NCI-H128 (cell line): ENCODE measurements at regions not wholly inside any gene's neighbourhood (a gene's known extent, or its start where the extent isn't known, plus 50 kb on each side); places are given as distances from the start of the nearest gene placed in this dataset.

Experiments
- DNase-seq: peaks from one replicate; lab custom pipeline; 2025; ENCODE audit not compliant: unreplicated experiment; lab: John Stamatoyannopoulos, UW

DNA sequence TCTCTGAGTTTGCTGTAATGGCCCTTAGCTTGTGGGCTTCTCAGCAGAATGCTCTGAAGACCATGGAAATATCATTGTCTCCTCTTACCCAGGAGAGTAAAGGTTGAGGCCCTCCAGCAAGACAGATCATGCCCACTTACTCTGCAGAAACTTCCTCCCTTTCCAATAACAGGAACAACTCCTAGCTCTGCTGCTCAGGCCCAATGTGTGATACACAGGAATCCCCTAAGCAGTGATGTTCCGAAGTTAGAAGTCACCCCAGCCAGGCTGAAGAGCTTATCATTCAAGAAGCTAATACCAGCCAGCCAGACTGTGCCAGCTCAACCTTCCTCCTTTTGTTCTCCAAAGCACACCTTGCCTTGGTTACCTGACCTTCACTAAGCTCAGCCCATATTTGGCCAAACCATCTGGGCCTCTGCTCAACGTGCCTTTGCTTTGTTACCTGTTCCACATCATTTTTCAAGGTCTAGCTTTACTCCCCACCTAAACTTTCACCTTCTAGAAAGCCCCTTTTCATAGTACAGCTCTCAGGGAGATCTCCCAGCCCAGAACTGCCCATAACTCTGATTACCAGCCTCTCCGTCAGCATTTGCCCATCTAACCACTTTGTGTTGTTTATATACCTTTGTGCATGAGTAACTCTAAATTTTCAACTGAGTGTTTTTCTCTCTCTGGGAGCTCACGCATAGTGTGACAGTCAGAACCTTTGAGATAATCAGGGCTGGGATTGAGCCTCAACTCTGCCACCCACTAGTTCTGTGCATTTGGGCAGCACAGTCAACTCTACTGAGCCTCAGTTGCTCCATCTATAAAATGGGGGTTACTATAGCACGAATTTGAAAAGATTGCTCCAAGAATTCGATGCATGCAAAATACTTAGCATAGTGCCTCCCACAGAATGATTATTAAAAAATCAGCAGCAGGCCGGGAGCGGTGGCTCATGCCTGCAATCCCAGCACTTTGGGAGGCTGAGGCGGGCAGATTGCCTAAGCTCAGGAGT, 107.6 kb upstream of the CPEB4 start:
- no peak for DNase-seq

DNA sequence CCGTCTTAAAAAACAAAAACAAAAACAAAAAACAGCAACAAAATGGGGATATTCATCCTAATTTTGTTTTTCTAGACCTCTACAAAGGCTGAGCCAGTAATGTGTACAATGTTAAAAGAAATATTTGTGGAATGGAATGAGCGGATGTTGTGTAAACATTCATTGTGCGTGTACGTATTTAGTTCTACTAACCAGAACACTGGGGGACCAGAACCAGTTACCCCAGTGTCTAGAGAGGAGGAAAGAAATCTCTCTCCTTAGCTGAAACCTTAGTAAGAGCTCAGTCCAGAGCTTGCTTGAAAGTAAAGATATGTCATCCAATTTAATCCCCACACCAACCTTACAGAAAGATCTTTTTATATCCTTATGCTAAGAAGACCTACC, 106.7 kb upstream of the CPEB4 start:
- no peak for DNase-seq

DNA sequence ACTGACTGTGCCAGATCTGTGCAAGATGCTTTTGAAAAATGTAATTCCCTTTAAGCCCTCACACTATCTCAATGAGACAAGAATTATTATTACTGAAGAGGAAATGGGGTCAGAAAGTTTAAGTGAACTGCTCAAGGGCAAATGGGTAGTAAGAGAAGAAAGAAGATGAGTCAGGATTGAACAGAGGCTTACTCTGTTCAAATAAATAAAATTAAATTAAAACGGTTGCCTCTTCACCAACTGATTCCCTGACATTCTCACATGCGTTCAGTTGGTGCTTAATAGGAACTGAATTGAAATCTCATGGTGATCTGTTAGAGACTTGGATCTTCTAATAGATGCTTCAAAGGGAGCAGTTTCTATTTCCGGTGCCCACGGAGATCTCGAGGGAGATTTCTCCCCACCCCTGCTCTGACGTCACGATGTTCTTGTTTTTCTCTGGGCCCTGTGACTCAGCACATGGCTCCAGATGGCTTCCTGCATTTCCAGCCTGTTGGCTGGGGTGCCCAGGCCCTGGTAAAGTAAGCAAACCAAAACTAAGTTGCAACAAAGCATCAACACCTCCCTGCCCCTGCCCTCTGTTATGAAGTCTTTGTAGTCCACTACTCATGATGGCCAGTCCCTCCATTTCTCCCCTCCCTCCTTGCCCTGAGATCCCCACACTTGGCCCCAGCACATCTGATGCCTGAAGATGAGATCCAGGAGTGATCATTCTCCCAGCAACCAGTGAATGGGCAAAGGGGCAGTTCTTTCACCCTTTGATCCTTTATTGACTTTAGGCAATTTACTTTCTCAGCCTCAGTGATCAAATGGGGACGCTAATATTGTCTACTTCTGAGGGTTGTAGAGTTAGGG, 106.1 kb upstream of the CPEB4 start:
- no peak for DNase-seq

DNA sequence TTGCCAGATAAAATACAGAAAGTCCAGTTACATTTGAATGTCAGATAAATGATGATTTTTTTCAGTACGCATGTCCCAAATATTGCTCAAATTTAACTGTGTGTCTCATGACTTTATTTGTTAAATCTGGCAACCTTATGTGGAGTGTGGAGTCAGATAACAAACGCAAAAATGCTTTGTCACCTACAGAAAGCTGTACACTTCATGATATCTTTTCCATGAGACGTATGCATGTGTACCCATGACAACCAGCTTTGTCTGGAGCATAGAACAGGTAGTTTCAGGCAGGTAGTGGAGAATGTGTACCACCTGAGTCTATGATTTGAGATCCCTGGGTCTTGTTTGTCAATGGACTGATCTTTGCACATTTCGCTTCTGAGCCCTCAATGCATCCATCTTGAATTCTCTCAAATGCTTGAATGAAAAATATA, 105.5 kb upstream of the CPEB4 start:
- no peak for DNase-seq

DNA sequence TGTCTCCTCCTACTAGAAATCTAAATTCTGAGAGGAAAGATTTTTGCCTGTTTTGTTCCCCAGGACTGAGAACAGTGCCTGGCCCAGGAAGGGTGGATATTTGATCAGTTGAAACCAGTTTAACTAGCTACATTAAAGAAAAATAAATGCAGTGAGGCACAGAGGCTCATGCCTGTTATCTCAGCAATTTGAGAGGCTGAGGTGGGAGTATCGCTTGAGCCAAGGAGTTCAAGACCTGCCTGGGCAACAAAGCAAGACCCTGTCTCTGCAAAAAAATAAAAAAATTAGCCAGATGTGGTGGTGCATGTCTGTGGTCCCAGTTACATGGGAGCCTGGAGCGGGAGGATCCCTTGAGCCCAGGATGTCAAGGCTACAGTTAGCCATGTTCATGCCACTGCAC, 104.8 kb upstream of the CPEB4 start:
- DNase-seq: no peak

DNA sequence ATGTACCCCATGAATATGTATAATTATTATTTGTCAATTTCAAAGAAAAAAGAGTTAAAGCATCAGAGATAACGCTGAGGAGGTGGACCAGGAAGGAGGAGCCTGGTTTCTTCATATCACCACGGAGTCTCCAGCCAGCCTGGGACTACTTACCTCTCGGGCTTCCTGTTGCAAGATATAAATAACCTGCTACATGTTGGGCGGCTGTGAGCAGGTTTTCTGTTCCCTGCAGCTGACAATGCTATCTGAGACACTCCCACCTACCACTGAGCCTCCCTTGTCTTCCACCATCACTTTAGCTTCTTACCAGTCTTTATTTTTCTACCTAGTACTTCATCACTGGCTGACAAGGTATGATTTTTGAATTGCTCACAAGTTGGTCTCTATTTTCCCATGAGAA, 102.7 kb upstream of the CPEB4 start:
- DNase-seq: no peak

DNA sequence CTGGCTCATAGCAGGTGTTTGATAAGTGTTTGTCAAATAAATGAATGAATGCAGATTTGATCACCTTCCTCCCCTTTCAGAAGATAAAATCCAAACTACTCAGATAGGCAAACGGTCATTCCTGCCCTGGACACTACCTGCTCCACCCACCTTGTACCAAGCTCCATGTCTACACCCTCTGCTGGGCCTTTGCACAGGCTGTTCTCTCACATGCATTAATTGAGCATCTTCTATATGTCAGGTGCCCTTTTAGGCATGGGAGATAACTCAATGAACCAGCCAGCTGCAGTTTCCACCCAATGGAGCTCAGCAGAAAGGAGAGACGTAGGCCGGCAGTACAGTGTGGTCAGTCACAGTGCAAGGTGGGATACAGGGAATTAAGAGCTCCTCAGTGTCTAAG, 102.3 kb upstream of the CPEB4 start:
- no peak for DNase-seq

DNA sequence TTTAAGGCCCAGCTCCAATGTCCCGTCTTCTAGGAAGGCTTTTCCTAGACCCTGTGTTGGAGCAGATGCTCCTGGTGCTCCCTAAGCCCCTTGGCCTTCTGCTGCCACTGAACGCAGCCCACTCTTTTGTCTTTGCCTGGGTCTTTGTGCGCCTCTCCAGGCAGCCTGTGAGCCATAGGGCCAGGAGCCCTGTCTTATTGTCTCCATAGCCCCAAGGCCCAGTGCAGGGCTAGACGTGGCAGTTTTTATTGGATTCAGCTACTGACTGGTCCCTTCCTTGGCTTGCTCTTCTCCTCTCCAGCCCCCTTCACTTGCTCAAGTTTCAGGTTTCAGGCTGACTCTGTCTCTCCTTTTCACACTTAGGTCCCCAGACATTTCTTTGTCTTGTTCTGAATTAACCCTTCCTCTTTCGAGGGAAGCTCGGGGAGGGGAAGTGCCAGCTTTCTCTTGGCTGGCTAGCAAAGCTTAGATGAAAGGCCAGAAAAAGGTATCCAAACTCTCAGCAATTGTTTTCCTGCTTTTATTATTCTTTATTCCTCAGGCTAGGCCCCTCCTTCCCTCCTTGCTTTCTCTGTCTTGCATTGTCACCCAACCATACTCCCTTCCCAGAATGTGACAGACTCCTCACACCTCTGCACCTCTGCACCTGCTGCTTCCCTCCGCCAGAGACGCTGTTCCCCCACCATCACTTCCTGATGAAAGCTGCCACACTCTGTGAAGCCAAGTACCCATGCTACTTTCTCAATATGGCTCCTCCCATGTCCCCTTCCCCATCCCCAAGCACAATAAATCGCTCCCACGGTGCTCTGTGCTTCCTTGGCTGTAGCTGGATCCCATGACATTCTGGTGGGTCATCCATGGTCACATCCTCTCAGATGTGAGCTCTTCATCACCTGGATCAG, 101.6 kb upstream of the CPEB4 start:
- no peak for DNase-seq

DNA sequence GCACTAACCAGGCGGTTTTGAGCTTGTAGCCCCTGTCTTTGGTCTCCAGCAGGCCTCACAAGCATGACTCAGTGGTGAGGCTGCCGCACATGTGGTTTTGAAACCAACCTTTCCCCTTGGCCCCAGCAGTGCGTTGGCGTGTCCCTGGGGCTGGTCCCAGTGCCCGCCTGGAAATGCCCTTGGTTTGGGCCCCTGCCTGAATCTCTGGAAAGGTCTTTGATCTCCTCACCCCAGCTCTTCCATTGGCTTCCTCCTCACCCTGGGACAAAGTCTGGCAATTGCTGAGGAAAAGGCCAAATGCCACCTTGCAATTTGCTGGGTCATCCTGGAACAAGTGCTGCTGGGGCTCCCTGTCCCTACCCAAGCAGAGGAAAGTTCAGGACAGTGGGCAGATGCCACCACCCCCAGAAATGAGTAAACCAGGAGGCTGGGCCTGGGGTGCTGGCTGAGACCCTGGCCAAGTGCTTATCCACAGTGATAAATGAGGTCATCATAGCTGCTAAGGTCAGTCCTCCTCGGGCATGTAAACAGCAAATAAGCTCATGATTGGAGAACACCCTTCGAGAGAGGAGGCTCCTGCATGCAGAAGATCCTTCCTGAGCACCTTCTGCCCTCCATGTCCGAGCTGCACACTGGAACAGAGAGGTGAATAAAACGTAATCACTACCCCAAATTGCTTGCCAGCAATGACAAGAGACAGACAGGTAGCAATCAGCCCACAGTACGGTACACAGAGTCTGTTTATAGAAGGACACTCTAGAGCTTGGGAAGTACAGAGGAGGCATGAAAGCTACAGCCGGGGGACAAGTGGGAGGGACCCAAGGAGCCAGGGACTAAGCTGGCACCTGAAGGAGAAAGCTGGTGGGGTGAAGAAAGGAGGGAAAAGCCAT, 98.9 kb upstream of the CPEB4 start:
- DNase-seq: no peak

DNA sequence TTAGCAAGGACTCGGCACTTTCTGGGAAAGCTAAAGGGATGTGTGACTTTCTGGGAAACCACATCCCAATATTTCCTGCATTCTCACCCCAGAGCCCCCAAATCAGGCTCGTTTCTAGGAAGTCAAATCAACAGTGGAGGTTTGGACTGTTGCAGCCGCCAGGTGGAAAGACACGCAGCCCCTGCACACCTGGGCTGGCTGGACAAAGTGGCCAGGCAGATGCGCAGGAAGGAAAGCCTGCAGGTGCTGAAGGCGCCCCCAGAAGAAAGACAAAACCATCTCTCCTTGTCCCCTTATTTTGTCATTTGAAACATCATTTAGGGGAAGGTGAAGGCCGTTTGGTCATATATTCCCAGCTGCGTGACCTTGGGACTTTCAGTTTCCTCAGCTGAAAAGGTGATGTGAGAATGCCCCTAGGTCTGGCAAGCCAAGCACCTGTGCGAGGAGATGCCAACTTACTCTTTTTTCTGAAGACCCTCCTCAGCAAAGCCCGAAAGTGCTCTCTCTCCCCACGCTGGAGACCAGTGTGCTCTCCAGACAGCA, 97.9 kb upstream of the CPEB4 start:
- DNase-seq: no peak

DNA sequence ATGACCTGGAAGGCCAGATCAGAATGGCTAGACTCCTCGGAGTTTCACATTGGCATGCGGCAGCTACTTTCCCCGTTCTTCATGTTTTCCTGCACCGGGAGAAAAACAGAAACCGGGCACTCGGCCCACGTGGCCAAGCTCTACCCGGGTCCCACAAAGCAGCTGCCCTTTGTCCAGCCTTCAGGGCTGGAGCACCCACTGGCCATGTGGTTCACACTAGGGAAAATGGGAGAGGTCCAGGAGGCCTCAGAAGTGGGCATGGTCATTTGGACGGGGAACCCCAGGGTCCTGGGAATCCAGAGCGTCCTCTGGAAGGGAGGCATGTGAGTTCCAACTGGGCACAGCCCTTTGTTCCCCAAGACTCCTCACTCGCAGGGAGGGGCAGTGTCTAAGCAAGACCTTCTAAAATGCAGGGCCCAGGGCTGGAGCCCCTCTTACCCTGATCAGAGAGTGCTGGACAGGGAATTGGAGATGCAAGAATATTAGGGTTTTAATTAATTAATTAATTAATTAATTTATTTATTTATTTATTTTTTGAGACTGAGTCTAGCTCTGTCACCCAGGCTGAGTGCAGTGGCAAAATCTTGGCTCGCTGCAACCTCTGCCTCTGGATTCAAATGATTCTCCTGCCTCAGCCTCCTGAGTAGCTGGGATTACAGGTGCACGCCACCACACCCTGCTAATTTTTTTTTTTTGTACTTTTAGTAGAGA, 97.2 kb upstream of the CPEB4 start:
- no peak for DNase-seq

DNA sequence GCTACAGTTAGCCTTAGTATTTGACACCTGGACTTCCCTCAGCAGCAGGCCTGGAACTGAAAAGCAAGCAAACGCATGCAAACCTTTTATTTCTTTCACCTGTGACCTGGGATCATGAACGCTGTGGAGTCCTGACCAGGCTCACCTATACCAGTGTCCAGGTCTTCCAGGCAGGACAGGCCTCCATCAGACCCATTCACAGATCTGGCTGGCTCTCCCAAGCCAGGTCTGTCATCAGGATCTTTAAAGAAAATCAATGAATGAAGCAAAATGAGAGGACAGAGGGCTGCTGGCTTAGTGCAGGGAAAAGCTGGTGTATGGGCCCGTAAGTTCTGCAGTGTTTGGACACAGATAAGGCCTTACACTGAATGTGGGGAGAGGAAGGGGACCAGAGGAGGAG, 96.3 kb upstream of the CPEB4 start:
- DNase-seq: no peak

DNA sequence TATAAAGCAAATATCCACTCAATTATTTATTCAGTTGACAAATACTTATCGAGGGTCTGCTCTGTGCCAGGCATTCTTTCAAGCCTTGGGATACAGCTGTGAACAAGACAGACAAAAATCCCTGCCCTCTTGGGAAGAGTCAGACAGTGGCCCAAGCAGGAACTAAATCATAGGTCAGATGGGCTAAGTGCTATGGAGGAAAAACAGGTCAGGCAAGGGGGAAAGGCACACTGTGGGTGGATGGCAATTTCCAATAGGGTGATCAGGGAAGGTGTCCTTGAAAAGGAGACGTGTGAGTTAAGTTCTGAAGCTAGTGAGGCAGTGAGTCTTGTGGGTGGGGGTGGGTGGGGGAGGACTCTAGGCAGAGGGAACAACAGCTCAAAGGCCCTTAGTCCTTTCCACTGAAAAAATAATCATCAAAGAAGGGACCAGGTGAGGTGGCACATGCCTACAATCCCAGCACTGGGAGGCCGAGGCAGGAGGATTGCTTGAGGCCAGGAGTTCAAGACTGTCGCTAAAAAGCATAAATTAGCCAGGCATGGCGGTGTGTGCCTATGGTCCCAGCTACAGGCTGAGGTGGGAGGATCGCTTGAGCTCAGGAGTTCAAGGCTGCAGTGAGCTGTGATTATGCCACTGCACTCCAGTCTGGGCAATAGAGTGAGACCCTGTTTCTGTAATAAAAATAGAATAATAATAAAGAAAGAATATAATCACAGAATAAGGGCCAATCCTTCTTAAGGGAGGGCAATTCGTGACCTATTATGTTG, 95.2 kb upstream of the CPEB4 start:
- DNase-seq: no peak

DNA sequence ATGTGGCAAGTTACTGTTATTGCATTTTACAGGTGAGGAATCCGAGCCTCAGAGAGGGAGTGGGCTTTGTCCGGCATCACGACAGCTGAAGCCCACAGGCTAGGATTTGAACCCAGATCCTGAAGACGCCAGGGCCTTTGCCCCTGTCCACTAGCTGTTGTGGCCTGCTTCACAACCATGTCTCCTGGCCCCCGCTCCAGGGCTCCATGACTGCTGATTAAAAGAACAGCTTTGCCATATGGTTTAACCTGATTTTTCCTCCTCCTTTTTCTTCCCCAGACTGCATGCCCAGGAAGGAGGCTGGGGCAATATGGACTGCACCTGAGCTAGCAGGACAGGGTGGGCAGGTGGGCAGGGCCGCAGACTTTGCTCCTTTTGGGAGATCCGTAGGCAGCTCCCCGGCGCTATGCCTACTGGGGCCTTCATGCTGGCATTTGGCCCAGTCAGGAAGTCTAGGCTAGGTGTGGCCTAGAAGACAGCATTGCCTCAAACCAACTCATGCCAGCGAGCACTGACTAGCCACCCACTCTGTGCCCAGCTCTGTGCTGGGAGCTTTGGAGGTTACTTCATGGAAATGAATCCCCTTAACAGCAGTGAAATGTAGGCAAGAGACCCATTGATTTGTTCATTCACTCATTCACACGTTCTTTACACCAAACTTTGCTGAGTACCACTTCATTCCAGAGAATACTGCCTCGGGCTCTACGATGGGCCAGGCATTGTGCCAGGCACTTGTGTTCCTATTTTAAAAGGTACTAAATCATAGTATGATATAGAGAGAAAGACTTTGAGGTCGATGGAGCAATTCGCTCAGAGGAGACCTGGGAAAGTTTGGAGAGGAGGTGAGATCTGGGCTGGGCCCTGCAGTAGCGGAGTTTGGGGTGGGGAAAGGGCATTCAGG, 94.3 kb upstream of the CPEB4 start:
- no peak for DNase-seq

DNA sequence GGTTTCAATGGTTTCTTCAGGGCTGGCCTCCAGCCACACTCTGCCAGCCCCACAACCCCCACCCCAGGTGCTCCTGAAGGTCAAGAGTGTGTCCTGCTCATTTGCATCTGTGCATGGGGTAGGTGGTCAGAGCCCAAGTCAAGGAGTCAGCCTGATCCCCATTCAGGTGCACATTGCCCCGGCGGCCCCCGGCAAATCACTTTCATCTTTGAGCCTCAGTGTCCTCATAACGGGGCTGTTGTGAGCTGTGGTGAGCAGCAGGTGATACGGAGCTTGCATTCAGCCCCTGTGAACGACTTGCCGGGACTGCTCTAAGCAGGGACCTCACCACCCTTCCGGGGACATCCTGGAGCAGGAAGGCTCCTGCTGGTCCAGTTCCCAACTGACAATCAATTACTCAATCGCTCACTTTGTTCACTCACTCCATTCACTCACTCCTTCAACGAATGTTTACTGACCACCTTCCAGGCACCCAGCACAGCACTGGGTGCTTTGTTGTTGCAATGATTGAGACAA, 93.2 kb upstream of the CPEB4 start:
- no peak for DNase-seq

DNA sequence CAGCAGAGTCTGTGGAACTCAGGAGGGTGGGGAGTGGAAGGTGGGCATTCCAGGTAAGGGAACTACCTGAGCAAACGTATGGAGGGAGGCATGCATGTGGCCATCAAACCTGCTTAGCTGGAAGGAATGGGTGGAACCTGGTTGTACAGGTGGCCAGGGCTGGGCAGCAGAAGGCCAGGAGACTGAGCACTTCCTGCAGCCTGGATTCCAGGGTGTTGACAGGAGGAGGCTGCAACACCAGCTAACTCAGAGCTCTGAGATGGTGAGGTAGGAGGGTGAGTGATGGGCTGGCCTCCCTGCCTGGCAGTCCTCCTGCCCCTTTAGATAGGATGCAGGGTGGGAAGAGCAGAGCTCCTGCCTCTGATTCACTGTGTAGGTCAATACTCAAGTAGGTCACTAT, 92.5 kb upstream of the CPEB4 start:
- DNase-seq: no peak
